ENCODE measurements at regions not wholly inside any gene's neighbourhood (a gene's known extent, or its start where the extent isn't known, plus 50 kb on each side); places are given as distances from the start of the nearest gene placed in this dataset.

DNA sequence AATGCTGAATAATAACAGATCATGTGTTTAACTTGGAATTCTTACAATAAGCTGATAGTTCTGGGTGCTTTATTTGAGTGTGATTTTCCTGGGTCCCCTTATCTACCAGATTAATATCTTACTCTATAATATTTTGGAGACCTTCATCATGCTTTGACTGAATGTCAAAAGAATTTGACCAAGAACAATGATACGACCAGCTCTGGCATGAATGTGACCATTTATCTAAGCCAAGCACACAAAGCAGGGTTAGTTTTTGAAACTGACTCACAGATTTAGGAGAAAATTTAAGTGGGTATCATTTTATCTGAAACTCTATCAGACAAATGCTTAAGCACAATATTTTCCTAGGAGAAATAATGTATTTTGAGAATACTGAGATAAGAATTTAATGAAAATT, 677.0 kb downstream of the NYAP2 start:
- ChIA-PET CTCF (no interaction called here), POLR2A (no interaction called here)
- FAIRE-seq (no peak), ATAC-seq (no peak), DNase-seq (ENCODE audit: low read depth in 1 of 2, low spot score in 1 of 2) (no peak)
- Histone ChIP-seq H3K4me3 (no peak overlapping the region), H3K4me2 (no peak overlapping the region), H3K27ac (no peak overlapping the region), H3K9me3 (no peaks in the 10 kb centered on the region), H3K4me1 (no peaks in the 10 kb centered on the region)
- TF ChIP-seq RNF2 (IDR thresholded peaks at IDR 0.05; ENCODE audit: borderline replicate concordance, low read depth) = no peak
- WGBS (ENCODE audit: missing lambda C conversion rate) = 76% methylated on average over 1 of the region's 1 CpG

DNA sequence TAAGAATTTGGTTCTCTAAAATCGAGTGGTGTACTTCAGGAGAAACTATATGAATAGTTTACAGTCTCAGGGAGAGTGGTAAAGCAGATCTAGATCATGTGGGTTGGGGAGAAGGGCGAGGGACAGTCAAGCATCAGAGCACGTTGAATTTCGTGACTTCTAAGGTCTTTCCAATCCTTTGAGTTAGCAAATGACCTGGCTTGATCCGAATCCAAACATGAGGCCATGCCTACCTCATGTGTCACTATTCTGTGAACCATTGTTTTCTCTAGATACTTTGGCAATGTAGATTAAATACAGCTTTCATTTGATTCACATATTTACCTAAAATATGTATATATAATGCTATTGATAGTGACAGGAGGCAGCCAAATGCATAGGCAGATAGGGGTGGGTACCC, 674.9 kb downstream of the NYAP2 start:
- H3K27ac ChIP-seq = no peak overlapping the region
- H3K4me3 ChIP-seq = no peak overlapping the region
- FAIRE-seq (no peak), DNase-seq (ENCODE audit: low read depth in 1 of 2, low spot score in 1 of 2) (no peak), ATAC-seq (no peak)
- H3K9me3 ChIP-seq = no peaks in the 10 kb centered on the region
- POLR2A ChIA-PET = no interaction called here
- TF ChIP-seq ESRRA (IDR thresholded peaks at IDR 0.05; ENCODE audit: borderline replicate concordance, low read length) (no peak), FOXS1 (CRISPR knock-in tag; IDR thresholded peaks at IDR 0.05) (no peak), ZSCAN20 (CRISPR knock-in tag; IDR thresholded peaks at IDR 0.05) (no peak), EHMT2 (IDR thresholded peaks at IDR 0.05; ENCODE audit: low read depth) (no peak), TP53 (CRISPR knock-in tag; IDR thresholded peaks at IDR 0.05) (no peak), SREBF2 (IDR thresholded peaks at IDR 0.05) (no peak), KDM5A (IDR thresholded peaks at IDR 0.05) (no peak), GATA3 (IDR thresholded peaks at IDR 0.05; ENCODE audit: borderline replicate concordance) (no peak), RAD21 (conservative IDR thresholded peaks at IDR 0.05 in 1 of 2, IDR thresholded peaks at IDR 0.05 in 1 of 2) (no peak), KDM1A (IDR thresholded peaks at IDR 0.05; ENCODE audit: low read depth) (no peak), NR3C1 (IDR thresholded peaks at IDR 0.05) (no peak), NFE2L2 (conservative IDR thresholded peaks at IDR 0.05; ENCODE audit: low read length) (no peak), ZC3H11A (IDR thresholded peaks at IDR 0.05) (no peak), EP300 (IDR thresholded peaks at IDR 0.05) (no peak), RFX5 (IDR thresholded peaks at IDR 0.05) (no peak)
- TF ChIP-seq, protein P1, sequence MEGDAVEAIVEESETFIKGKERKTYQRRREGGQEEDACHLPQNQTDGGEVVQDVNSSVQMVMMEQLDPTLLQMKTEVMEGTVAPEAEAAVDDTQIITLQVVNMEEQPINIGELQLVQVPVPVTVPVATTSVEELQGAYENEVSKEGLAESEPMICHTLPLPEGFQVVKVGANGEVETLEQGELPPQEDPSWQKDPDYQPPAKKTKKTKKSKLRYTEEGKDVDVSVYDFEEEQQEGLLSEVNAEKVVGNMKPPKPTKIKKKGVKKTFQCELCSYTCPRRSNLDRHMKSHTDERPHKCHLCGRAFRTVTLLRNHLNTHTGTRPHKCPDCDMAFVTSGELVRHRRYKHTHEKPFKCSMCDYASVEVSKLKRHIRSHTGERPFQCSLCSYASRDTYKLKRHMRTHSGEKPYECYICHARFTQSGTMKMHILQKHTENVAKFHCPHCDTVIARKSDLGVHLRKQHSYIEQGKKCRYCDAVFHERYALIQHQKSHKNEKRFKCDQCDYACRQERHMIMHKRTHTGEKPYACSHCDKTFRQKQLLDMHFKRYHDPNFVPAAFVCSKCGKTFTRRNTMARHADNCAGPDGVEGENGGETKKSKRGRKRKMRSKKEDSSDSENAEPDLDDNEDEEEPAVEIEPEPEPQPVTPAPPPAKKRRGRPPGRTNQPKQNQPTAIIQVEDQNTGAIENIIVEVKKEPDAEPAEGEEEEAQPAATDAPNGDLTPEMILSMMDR (IDR thresholded peaks at IDR 0.05) = no peak
- TF ChIP-seq, protein P2, sequence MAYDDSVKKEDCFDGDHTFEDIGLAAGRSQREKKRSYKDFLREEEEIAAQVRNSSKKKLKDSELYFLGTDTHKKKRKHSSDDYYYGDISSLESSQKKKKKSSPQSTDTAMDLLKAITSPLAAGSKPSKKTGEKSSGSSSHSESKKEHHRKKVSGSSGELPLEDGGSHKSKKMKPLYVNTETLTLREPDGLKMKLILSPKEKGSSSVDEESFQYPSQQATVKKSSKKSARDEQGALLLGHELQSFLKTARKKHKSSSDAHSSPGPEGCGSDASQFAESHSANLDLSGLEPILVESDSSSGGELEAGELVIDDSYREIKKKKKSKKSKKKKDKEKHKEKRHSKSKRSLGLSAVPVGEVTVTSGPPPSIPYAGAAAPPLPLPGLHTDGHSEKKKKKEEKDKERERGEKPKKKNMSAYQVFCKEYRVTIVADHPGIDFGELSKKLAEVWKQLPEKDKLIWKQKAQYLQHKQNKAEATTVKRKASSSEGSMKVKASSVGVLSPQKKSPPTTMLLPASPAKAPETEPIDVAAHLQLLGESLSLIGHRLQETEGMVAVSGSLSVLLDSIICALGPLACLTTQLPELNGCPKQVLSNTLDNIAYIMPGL (CRISPR knock-in tag; IDR thresholded peaks at IDR 0.05; ENCODE audit: borderline replicate concordance) = no peak
- TF ChIP-seq, protein P3, sequence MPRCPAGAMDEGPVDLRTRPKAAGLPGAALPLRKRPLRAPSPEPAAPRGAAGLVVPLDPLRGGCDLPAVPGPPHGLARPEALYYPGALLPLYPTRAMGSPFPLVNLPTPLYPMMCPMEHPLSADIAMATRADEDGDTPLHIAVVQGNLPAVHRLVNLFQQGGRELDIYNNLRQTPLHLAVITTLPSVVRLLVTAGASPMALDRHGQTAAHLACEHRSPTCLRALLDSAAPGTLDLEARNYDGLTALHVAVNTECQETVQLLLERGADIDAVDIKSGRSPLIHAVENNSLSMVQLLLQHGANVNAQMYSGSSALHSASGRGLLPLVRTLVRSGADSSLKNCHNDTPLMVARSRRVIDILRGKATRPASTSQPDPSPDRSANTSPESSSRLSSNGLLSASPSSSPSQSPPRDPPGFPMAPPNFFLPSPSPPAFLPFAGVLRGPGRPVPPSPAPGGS (IDR thresholded peaks at IDR 0.05) = no peak
- H3K4me2 ChIP-seq = no peak overlapping the region
- 52% methylated on average over 5 of the region's 5 CpGs for WGBS (ENCODE audit: missing lambda C conversion rate)
- CTCF ChIA-PET = no interaction called here
- no peaks in the 10 kb centered on the region for H3K4me1 ChIP-seq

DNA sequence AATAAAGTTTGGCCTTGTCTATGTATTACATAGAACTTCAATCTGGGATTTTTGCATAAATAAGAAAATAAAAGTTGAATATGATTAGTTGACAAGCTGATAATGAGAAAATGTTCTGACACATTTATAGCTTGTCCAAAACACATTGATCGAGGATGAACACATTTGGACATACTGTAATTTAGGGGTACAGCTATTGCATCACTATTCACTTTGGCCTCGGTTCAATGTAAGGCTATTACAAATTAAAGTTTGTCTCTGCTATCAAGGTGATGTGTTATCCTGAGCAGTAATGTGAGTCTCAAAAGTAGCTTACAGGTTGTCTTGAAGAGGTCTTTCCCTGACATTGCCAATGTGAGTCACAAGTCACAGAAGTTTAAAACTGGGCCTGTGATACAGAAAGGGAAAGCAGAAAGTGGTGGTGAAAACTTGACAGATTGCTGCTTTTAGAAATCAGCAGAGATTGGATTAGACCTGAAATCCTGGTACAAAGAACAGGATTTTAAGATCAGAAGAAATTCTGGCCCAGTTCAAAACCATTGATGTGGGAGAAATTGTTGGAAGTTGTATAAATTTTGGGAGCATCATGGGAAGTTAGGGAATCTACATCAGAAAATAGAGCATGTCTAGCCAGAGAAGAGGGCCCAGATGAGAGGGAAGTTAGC, 674.1 kb downstream of the NYAP2 start:
- no peak for DNase-seq (ENCODE audit: low read depth in 1 of 2, low spot score in 1 of 2)
- 83% methylated on average over 2 of the region's 2 CpGs for WGBS (ENCODE audit: missing lambda C conversion rate)
- no peaks in the 10 kb centered on the region for H3K9me3 ChIP-seq
- TF ChIP-seq, protein P4, sequence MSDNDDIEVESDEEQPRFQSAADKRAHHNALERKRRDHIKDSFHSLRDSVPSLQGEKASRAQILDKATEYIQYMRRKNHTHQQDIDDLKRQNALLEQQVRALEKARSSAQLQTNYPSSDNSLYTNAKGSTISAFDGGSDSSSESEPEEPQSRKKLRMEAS (IDR thresholded peaks at IDR 0.05) = no peak
- no peak for TF ChIP-seq SMC3 (IDR thresholded peaks at IDR 0.05)
- TF ChIP-seq HEYL (CRISPR knock-in tag; IDR thresholded peaks at IDR 0.05) = no peak
- TF ChIP-seq JUNB (IDR thresholded peaks at IDR 0.05) = no peak
- TF ChIP-seq ZSCAN20 (CRISPR knock-in tag; IDR thresholded peaks at IDR 0.05) = no peak
- TF ChIP-seq EP300 (IDR thresholded peaks at IDR 0.05) = no peak
- no peak for TF ChIP-seq RNF2 (IDR thresholded peaks at IDR 0.05; ENCODE audit: borderline replicate concordance, low read depth)
- no peak overlapping the region for H3K4me3 ChIP-seq
- ChIA-PET POLR2A (no interaction called here), CTCF (no interaction called here)
- no peaks in the 10 kb centered on the region for H3K4me1 ChIP-seq
- no peak overlapping the region for H3K27ac ChIP-seq
- ATAC-seq = no peak
- no peak overlapping the region for H3K4me2 ChIP-seq
- FAIRE-seq = no peak

Data from A549 (cell line).